Fibroblast of lung (primary cell): ENCODE measurements at regions not wholly inside any gene's neighbourhood (a gene's known extent, or its start where the extent isn't known, plus 50 kb on each side); places are given as distances from the start of the nearest gene placed in this dataset.

Experiments used
- DNase-seq, 2 donors: peaks; one replicate each; pipeline versions ENCODE4 v3.0.0 to v3.0.0-alpha.2; 2010; ENCODE audit warnings: low read depth in 2 of 2
- H2AFZ ChIP-seq: 2 replicates; pipeline ENCODE4 v1.5.1; 2012; ENCODE audit warnings: low read length, control low read depth, inconsistent platforms
- H3K27ac ChIP-seq: 2 replicates; pipeline ENCODE4 v1.5.1; 2011; ENCODE audit warnings: low read length, control low read depth; ENCODE audit not compliant: insufficient read depth
- H3K27me3 ChIP-seq: 2 replicates; pipeline ENCODE4 v1.5.1; 2011; ENCODE audit warnings: mild to moderate bottlenecking, low read length; ENCODE audit not compliant: control insufficient read depth, insufficient read depth
- H3K36me3 ChIP-seq: 2 replicates; pipeline ENCODE4 v1.5.1; 2011; ENCODE audit warnings: low read length; ENCODE audit not compliant: control insufficient read depth, insufficient read depth
- H3K4me1 ChIP-seq: 2 replicates; pipeline ENCODE4 v1.5.1; 2011; ENCODE audit warnings: low read length; ENCODE audit not compliant: control insufficient read depth, insufficient read depth; ENCODE audit errors: extremely low read depth
- H3K4me2 ChIP-seq: 2 replicates; pipeline ENCODE4 v1.5.1; 2011; ENCODE audit warnings: low read length, control low read depth; ENCODE audit not compliant: insufficient read depth; ENCODE audit errors: extremely low read depth
- H3K4me3 ChIP-seq, 4 experiments: fragments of 200-600 bp in 1 of 4; sonication (generic) in 1 of 4; replicated peaks in 1 of 4; 2 replicates each; pipeline ENCODE4 v1.5.1; 2011 to 2016; ENCODE audit warnings: low read length in 4 of 4, low read depth in 3 of 4, mild to moderate bottlenecking in 3 of 4, control low read depth in 2 of 4, inconsistent platforms in 1 of 4, mixed read lengths in 1 of 4; ENCODE audit not compliant: insufficient read depth in 1 of 4; ENCODE audit errors: control extremely low read depth in 1 of 4
- H3K79me2 ChIP-seq: 2 replicates; pipeline ENCODE4 v1.5.1; 2012; ENCODE audit warnings: mild to moderate bottlenecking, low read length, inconsistent platforms; ENCODE audit not compliant: control insufficient read depth, insufficient read depth
- H3K9ac ChIP-seq: 2 replicates; pipeline ENCODE4 v1.5.1; 2011; ENCODE audit warnings: mild to moderate bottlenecking, low read length, control low read depth; ENCODE audit not compliant: insufficient read depth
- H3K9me3 ChIP-seq: 2 replicates; pipeline ENCODE4 v1.5.1; 2012; ENCODE audit warnings: low read depth, low read length; ENCODE audit not compliant: control insufficient read depth, insufficient read depth
- H4K20me1 ChIP-seq: 2 replicates; pipeline ENCODE4 v1.5.1; 2011; ENCODE audit warnings: low read length; ENCODE audit not compliant: control insufficient read depth, insufficient read depth; ENCODE audit errors: extremely low read depth
- EZH2 ChIP-seq: IDR thresholded peaks from 2 replicates; pipeline ENCODE4 v1.5.1; 2012; ENCODE audit warnings: low read length, control low read depth, mild to moderate bottlenecking; ENCODE audit errors: missing control alignments
- TF ChIP-seq, protein P1 (sequence below), 2 donors: IDR thresholded peaks in 1 of 2; conservative IDR thresholded peaks in 1 of 2; 1 replicate in 1 of 2; 2 replicates in 1 of 2; pipeline ENCODE4 v1.5.1; 2011 to 2012; ENCODE audit warnings: low read length in 2 of 2, control low read depth in 1 of 2, inconsistent platforms in 1 of 2, low read depth in 1 of 2, mild to moderate bottlenecking in 1 of 2

DNA sequence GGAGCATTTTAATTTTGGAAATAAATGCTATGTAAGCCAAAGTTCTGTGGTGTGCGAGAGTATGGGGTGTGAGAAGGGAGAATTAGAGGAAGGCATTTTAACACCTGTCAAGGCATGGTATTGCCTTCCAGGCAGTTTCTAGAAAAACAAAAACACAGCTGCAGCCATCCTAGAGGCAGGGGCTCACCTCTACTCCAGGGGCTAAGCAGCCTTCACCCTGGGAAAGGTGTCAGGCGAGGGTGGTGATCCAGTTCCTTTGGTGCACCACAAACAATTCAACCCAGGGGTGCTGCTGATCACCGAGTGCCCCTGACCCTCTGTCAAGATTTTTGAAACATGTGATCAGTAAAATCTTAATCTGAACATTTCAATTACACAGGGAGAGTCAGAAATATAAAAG, 59.2 kb upstream of the GPR26 start:
- no peaks in the 10 kb centered on the region for H3K79me2 ChIP-seq
- TF ChIP-seq, protein P1, sequence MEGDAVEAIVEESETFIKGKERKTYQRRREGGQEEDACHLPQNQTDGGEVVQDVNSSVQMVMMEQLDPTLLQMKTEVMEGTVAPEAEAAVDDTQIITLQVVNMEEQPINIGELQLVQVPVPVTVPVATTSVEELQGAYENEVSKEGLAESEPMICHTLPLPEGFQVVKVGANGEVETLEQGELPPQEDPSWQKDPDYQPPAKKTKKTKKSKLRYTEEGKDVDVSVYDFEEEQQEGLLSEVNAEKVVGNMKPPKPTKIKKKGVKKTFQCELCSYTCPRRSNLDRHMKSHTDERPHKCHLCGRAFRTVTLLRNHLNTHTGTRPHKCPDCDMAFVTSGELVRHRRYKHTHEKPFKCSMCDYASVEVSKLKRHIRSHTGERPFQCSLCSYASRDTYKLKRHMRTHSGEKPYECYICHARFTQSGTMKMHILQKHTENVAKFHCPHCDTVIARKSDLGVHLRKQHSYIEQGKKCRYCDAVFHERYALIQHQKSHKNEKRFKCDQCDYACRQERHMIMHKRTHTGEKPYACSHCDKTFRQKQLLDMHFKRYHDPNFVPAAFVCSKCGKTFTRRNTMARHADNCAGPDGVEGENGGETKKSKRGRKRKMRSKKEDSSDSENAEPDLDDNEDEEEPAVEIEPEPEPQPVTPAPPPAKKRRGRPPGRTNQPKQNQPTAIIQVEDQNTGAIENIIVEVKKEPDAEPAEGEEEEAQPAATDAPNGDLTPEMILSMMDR (conservative IDR thresholded peaks at IDR 0.05 in 1 of 2, IDR thresholded peaks at IDR 0.05 in 1 of 2; ENCODE audit: low read depth in 1 of 2, low read length in 2 of 2) = no peak
- no peak for TF ChIP-seq EZH2
- H3K4me3 ChIP-seq = no peak overlapping the region
- no peaks in the 10 kb centered on the region for H4K20me1 ChIP-seq
- H3K27me3 ChIP-seq = no peaks in the 10 kb centered on the region
- no peaks in the 10 kb centered on the region for H3K9me3 ChIP-seq
- H3K27ac ChIP-seq = no peak overlapping the region
- DNase-seq = no peak
- H3K4me2 ChIP-seq = no peak overlapping the region
- no peak overlapping the region for H2AFZ ChIP-seq
- no peaks in the 10 kb centered on the region for H3K36me3 ChIP-seq
- H3K4me1 ChIP-seq = no peaks in the 10 kb centered on the region
- no peak overlapping the region for H3K9ac ChIP-seq

DNA sequence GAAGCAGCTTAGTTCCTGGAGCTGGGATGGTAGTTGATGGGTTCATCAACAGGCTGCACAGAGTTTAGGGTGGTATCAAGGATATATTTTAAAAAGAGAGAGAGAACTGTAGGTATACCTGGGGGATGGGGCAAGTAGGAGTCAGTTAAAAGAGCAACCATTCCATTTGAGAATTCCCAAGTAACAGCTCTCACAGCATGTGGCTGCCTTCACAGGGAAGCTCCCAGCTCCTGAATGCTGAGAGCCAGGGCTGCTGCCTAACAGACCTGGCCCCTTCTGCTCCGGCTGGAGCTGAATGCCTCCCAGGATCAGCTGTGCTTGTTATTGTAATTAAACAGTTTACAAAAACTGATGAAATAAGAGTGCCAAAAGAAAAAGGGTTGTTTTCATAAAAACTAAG, 58.8 kb upstream of the GPR26 start:
- TF ChIP-seq, protein P1 (conservative IDR thresholded peaks at IDR 0.05 in 1 of 2, IDR thresholded peaks at IDR 0.05 in 1 of 2; ENCODE audit: low read depth in 1 of 2, low read length in 2 of 2) = no peak
- TF ChIP-seq EZH2 = no peak
- H3K79me2 ChIP-seq = no peaks in the 10 kb centered on the region
- H3K36me3 ChIP-seq = no peaks in the 10 kb centered on the region
- no peak overlapping the region for H3K4me3 ChIP-seq
- H3K9ac ChIP-seq = no peak overlapping the region
- DNase-seq = no peak
- H3K27ac ChIP-seq = no peak overlapping the region
- no peak overlapping the region for H3K4me2 ChIP-seq
- no peaks in the 10 kb centered on the region for H3K9me3 ChIP-seq
- H2AFZ ChIP-seq = no peak overlapping the region
- no peaks in the 10 kb centered on the region for H4K20me1 ChIP-seq
- no peaks in the 10 kb centered on the region for H3K27me3 ChIP-seq
- no peaks in the 10 kb centered on the region for H3K4me1 ChIP-seq

DNA sequence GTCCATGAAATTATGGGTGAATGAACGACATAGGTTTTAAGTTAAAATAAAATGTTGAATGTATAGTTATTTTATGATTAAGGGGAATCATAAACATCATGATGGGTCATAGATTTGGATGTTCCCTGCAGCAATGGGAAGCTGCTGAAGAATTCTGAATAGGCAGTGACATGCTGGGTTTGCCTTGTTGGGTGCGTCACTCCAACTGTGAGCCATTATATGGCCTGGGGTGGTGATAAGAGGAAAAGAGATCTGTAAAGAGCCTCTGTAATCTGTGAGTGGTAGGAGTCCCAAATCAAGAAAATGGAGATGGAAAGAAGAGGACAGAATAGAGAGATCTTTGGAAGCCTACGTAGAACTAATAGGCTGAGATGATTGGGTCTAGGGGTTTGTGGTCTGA, 58.1 kb upstream of the GPR26 start:
- H3K4me2 ChIP-seq = no peak overlapping the region
- DNase-seq = no peak
- no peaks in the 10 kb centered on the region for H3K36me3 ChIP-seq
- no peaks in the 10 kb centered on the region for H4K20me1 ChIP-seq
- no peak overlapping the region for H3K27ac ChIP-seq
- no peak overlapping the region for H3K9ac ChIP-seq
- no peak overlapping the region for H2AFZ ChIP-seq
- no peak overlapping the region for H3K4me3 ChIP-seq
- no peaks in the 10 kb centered on the region for H3K27me3 ChIP-seq
- TF ChIP-seq EZH2 = no peak
- TF ChIP-seq, protein P1 (conservative IDR thresholded peaks at IDR 0.05 in 1 of 2, IDR thresholded peaks at IDR 0.05 in 1 of 2; ENCODE audit: low read depth in 1 of 2, low read length in 2 of 2) = no peak
- no peaks in the 10 kb centered on the region for H3K4me1 ChIP-seq
- H3K79me2 ChIP-seq = no peaks in the 10 kb centered on the region
- no peaks in the 10 kb centered on the region for H3K9me3 ChIP-seq
